B cell (primary cell): ENCODE measurements at regions not wholly inside any gene's neighbourhood (a gene's known extent, or its start where the extent isn't known, plus 50 kb on each side); places are given as distances from the start of the nearest gene placed in this dataset.

Source experiments
- EZH2 ChIP-seq: IDR thresholded peaks from 2 replicates; pipeline ENCODE4 v1.6.1; 2012; ENCODE audit warnings: borderline replicate concordance, low read depth, mild to moderate bottlenecking, moderate library complexity, low read length; ENCODE audit not compliant: insufficient read depth, poor library complexity, severe bottlenecking
- TF ChIP-seq, protein P1 (sequence below): fragments of 200-600 bp; IDR thresholded peaks from one replicate; pipeline ENCODE4 v1.8.0; 2022; ENCODE audit warnings: antibody characterized with exemption, mild to moderate bottlenecking

DNA sequence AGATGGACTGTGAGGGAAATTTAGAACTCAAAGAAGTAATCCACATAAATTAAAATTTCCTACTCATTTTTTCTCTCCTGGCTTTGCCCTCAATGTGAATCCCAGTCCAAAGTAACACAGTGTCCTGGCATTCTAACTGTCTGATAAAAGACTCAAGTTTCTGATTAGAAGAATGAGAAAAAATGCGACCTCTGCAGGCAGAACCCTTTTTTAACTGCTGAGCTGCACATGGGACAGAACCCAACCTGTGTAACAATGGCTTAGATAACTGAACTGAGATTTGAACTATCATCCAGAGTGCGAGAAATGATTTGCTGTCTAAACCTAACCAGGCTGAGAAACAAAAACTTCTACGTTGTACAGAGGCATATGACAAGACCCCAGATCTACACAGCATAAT is 385.6 kb upstream of the LRRC4C start:
- TF ChIP-seq, protein P1, sequence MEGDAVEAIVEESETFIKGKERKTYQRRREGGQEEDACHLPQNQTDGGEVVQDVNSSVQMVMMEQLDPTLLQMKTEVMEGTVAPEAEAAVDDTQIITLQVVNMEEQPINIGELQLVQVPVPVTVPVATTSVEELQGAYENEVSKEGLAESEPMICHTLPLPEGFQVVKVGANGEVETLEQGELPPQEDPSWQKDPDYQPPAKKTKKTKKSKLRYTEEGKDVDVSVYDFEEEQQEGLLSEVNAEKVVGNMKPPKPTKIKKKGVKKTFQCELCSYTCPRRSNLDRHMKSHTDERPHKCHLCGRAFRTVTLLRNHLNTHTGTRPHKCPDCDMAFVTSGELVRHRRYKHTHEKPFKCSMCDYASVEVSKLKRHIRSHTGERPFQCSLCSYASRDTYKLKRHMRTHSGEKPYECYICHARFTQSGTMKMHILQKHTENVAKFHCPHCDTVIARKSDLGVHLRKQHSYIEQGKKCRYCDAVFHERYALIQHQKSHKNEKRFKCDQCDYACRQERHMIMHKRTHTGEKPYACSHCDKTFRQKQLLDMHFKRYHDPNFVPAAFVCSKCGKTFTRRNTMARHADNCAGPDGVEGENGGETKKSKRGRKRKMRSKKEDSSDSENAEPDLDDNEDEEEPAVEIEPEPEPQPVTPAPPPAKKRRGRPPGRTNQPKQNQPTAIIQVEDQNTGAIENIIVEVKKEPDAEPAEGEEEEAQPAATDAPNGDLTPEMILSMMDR, result no peak
- TF ChIP-seq EZH2, result no peak
